C4-2B (cell line): ENCODE measurements at regions not wholly inside any gene's neighbourhood (a gene's known extent, or its start where the extent isn't known, plus 50 kb on each side); places are given as distances from the start of the nearest gene placed in this dataset.

ENCODE experiments used
- H3K27ac ChIP-seq: fragments of 450-650 bp; 2 replicates; pipeline ENCODE4 v1.5.1; 2017
- CTCF ChIP-seq: fragments of 450-650 bp; conservative IDR thresholded peaks from 2 replicates; pipeline ENCODE4 v1.5.1; 2017; ENCODE audit warnings: mild to moderate bottlenecking
- ZFX ChIP-seq: fragments of 450-650 bp; IDR thresholded peaks from 2 replicates; pipeline ENCODE4 v1.6.1; 2017

GRCh38 chr15:37682304-37682703, 252.1 kb upstream of the TMCO5A start:
- TF ChIP-seq CTCF = peak; percentile 36
- no peak for TF ChIP-seq ZFX

GRCh38 chr15:37691911-37692310, 242.5 kb upstream of the TMCO5A start:
- no peak overlapping the region for H3K27ac ChIP-seq
- TF ChIP-seq CTCF (no peak), ZFX (no peak)

More at GRCh38 chr15:37682304-37682703, 252.1 kb upstream of the TMCO5A start:
- H3K27ac ChIP-seq = no peak overlapping the region

GRCh38 chr15:37693926-37694325, 240.5 kb upstream of the TMCO5A start:
- no peak overlapping the region for H3K27ac ChIP-seq
- TF ChIP-seq ZFX = no peak
- TF ChIP-seq CTCF = no peak

- no peak overlapping the region for H3K27ac ChIP-seq
- TF ChIP-seq ZFX (no peak), CTCF (no peak)
These were observed 238.7 kb upstream of the TMCO5A start for GRCh38 chr15:37695719-37696118.

- TF ChIP-seq CTCF (no peak), ZFX (no peak)
- no peak overlapping the region for H3K27ac ChIP-seq
These were observed 235.8 kb upstream of the TMCO5A start for GRCh38 chr15:37698679-37699078.

GRCh38 chr15:37701230-37701629, 233.2 kb upstream of the TMCO5A start:
- TF ChIP-seq CTCF (no peak), ZFX (no peak)
- H3K27ac ChIP-seq = no peak overlapping the region

GRCh38 chr15:37709669-37710068, 224.8 kb upstream of the TMCO5A start:
- no peak overlapping the region for H3K27ac ChIP-seq
- TF ChIP-seq ZFX = no peak
- TF ChIP-seq CTCF = no peak
